Suprapubic skin (tissue), 4 donors: ENCODE measurements at regions not wholly inside any gene's neighbourhood (a gene's known extent, or its start where the extent isn't known, plus 50 kb on each side); places are given as distances from the start of the nearest gene placed in this dataset.

ENCODE experiments used
- DNase-seq, 2 donors: peaks; one replicate each; pipeline ENCODE4 v3.0.0-alpha.2; 2019; ENCODE audit warnings: low spot score in 2 of 2
- H3K27ac ChIP-seq: fragments of 200-600 bp; sonication (generic); one replicate; pipeline ENCODE4 v1.5.1; 2019
- H3K27me3 ChIP-seq: fragments of 200-600 bp; sonication (generic); one replicate; pipeline ENCODE4 v1.5.1; 2019
- H3K36me3 ChIP-seq: fragments of 200-600 bp; sonication (generic); one replicate; pipeline ENCODE4 v1.5.1; 2019
- H3K4me1 ChIP-seq: fragments of 200-600 bp; sonication (generic); one replicate; pipeline ENCODE4 v1.5.1; 2019
- H3K4me3 ChIP-seq: fragments of 200-600 bp; sonication (generic); one replicate; pipeline ENCODE4 v1.5.1; 2019; ENCODE audit warnings: mild to moderate bottlenecking
- H3K9me3 ChIP-seq: fragments of 200-600 bp; sonication (generic); one replicate; pipeline ENCODE4 v1.5.1; 2019
- EP300 ChIP-seq: sonication (generic); formaldehyde crosslinking; IDR thresholded peaks from one replicate; pipeline ENCODE4 v1.6.1; 2017; ENCODE audit warnings: antibody characterized with exemption
- POLR2A ChIP-seq, 2 donors: fragments of 450-650 bp; IDR thresholded peaks; one replicate each; pipeline ENCODE4 v1.6.1; 2017; ENCODE audit warnings: antibody characterized with exemption in 2 of 2, mild to moderate bottlenecking in 2 of 2, moderate library complexity in 2 of 2
- POLR2AphosphoS5 ChIP-seq, 3 donors: sonication (generic); formaldehyde crosslinking; IDR thresholded peaks; one replicate each; pipeline ENCODE4 v1.6.1; 2017; ENCODE audit warnings: antibody characterized with exemption in 3 of 3
- WGBS: methylation state at CpG from one replicate; pipeline ENCODE4 v1.1.5; 2018; 5-methylcytosine and 5-hydroxymethylcytosine counted together
- TF ChIP-seq, protein P1 (sequence below), 2 donors: fragments of 200-600 bp in 1 of 2; fragments of 450-650 bp in 1 of 2; sonication (generic) in 1 of 2; IDR thresholded peaks; one replicate each; pipeline ENCODE4 v1.5.1; 2016 to 2019; ENCODE audit warnings: antibody characterized with exemption in 2 of 2, mild to moderate bottlenecking in 1 of 2, moderate library complexity in 1 of 2

- Histone ChIP-seq H3K9me3 (no peaks in the 10 kb centered on the region), H3K4me3 (no peak overlapping the region), H3K27ac (no peak overlapping the region), H3K36me3 (no peaks in the 10 kb centered on the region), H3K27me3 (no peaks in the 10 kb centered on the region), H3K4me1 (no peaks in the 10 kb centered on the region)
- 40% methylated on average over 1 of the region's 1 CpG for WGBS
- TF ChIP-seq, protein P1, sequence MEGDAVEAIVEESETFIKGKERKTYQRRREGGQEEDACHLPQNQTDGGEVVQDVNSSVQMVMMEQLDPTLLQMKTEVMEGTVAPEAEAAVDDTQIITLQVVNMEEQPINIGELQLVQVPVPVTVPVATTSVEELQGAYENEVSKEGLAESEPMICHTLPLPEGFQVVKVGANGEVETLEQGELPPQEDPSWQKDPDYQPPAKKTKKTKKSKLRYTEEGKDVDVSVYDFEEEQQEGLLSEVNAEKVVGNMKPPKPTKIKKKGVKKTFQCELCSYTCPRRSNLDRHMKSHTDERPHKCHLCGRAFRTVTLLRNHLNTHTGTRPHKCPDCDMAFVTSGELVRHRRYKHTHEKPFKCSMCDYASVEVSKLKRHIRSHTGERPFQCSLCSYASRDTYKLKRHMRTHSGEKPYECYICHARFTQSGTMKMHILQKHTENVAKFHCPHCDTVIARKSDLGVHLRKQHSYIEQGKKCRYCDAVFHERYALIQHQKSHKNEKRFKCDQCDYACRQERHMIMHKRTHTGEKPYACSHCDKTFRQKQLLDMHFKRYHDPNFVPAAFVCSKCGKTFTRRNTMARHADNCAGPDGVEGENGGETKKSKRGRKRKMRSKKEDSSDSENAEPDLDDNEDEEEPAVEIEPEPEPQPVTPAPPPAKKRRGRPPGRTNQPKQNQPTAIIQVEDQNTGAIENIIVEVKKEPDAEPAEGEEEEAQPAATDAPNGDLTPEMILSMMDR (IDR thresholded peaks at IDR 0.05), result no peak
- no peak for TF ChIP-seq POLR2AphosphoS5 (IDR thresholded peaks at IDR 0.05)
- no peak for TF ChIP-seq EP300
- TF ChIP-seq POLR2A (IDR thresholded peaks at IDR 0.05), result no peak
- no peak for DNase-seq
These were observed 146.2 kb downstream of the AHR start for GRCh38 chr7:17444673-17445072.

DNA sequence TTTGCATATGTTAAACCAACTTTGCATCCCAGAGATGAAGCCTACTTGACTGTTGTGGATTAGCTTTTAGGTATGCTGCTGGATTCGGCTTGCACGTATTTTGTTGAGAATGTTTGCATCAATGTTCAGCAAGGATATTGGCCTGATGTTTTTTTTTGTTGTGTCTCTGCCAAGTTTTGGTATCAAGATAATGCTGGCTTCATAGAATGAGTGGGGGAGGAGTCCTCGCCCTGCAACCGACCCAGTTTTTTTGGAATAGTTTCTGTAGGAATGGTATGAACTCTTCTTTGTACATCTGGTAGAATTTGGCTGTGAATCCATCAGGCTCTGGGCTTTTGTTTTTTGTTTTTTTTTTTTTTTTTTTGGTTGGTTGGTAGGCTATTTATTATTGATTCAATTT, 147.9 kb downstream of the AHR start:
- Histone ChIP-seq H3K9me3 (no peaks in the 10 kb centered on the region), H3K4me3 (no peak overlapping the region), H3K27ac (no peak overlapping the region), H3K4me1 (no peaks in the 10 kb centered on the region), H3K27me3 (no peaks in the 10 kb centered on the region), H3K36me3 (no peaks in the 10 kb centered on the region)
- TF ChIP-seq POLR2AphosphoS5 (IDR thresholded peaks at IDR 0.05) (no peak), EP300 (no peak), POLR2A (IDR thresholded peaks at IDR 0.05) (no peak)
- TF ChIP-seq, protein P1 (IDR thresholded peaks at IDR 0.05), result no peak
- WGBS, result 60% methylated on average over 4 of the region's 4 CpGs
- DNase-seq, result no peak

- no peak overlapping the region for H3K4me3 ChIP-seq
- H3K4me1 ChIP-seq, result no peaks in the 10 kb centered on the region
- H3K27me3 ChIP-seq, result no peaks in the 10 kb centered on the region
- H3K36me3 ChIP-seq, result no peaks in the 10 kb centered on the region
- no peak for DNase-seq
- 95% methylated on average over 1 of the region's 1 CpG for WGBS
- no peak overlapping the region for H3K27ac ChIP-seq
- TF ChIP-seq POLR2AphosphoS5 (IDR thresholded peaks at IDR 0.05) (no peak), POLR2A (IDR thresholded peaks at IDR 0.05) (no peak), EP300 (no peak)
- TF ChIP-seq, protein P1 (IDR thresholded peaks at IDR 0.05), result no peak
- H3K9me3 ChIP-seq, result no peaks in the 10 kb centered on the region
These were observed 149.5 kb downstream of the AHR start for GRCh38 chr7:17447728-17448478.

GRCh38 chr7:17448479-17449423, 150.3 kb downstream of the AHR start:
- H3K36me3 ChIP-seq, result no peaks in the 10 kb centered on the region
- H3K4me3 ChIP-seq, result no peak overlapping the region
- no peak for DNase-seq
- H3K27ac ChIP-seq, result no peak overlapping the region
- no peak for TF ChIP-seq POLR2A (IDR thresholded peaks at IDR 0.05)
- no peak for TF ChIP-seq POLR2AphosphoS5 (IDR thresholded peaks at IDR 0.05)
- TF ChIP-seq, protein P1 (IDR thresholded peaks at IDR 0.05), result no peak
- TF ChIP-seq EP300, result no peak
- no peaks in the 10 kb centered on the region for H3K27me3 ChIP-seq
- no peaks in the 10 kb centered on the region for H3K4me1 ChIP-seq
- 90% methylated on average over 2 of the region's 2 CpGs for WGBS
- H3K9me3 ChIP-seq, result no peaks in the 10 kb centered on the region

DNA sequence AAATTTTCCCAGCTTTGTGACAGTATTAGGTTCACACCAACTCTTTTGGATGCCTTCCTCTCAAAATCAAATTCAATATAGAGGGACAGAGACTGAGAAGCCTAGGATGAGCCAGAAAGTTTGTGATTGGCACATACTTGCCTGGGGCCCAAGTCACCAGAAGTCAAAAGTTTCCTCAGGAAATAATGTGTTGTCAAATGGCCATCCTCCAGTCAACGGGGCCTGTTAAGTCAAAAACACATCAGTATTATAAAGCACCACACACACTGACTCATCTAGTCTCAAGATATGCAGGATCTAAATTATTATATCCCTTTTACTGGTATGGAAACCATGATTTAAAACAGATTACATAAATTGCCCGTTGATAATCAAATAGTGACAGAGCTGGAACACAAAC, 158.1 kb downstream of the AHR start:
- Histone ChIP-seq H3K27ac (no peak overlapping the region), H3K4me3 (no peak overlapping the region), H3K9me3 (no peaks in the 10 kb centered on the region), H3K36me3 (no peaks in the 10 kb centered on the region), H3K27me3 (no peaks in the 10 kb centered on the region), H3K4me1 (no peaks in the 10 kb centered on the region)
- TF ChIP-seq, protein P1 (IDR thresholded peaks at IDR 0.05), result no peak
- TF ChIP-seq POLR2AphosphoS5 (IDR thresholded peaks at IDR 0.05) (no peak), EP300 (no peak), POLR2A (IDR thresholded peaks at IDR 0.05) (no peak)
- DNase-seq, result no peak
- WGBS, result 22% methylated on average over 2 of the region's 2 CpGs
